Caco-2 (cell line): ENCODE measurements at regions not wholly inside any gene's neighbourhood (a gene's known extent, or its start where the extent isn't known, plus 50 kb on each side); places are given as distances from the start of the nearest gene placed in this dataset.

ENCODE experiments used
- BruUV-seq: library from RNA; stranded (reverse); fragments of 400-500 nt; replicated peaks from 2 replicates; lab custom pipeline; 2021; lab: Mats Ljungman, UMichigan
- CTCF ChIA-PET: fragments of 300-600 bp; sonication (Branson Sonifier 250); formaldehyde crosslinking; loops from one replicate; lab custom pipeline; 2022; ENCODE audit warnings: antibody characterized with exemption; lab: Charles Lee
- POLR2A ChIA-PET: fragments of 300-600 bp; sonication (Branson Sonifier 250); formaldehyde crosslinking; loops from one replicate; lab custom pipeline; 2022; ENCODE audit warnings: antibody characterized with exemption; lab: Charles Lee
- DNase-seq, 2 experiments: peaks; one replicate each; pipeline versions ENCODE4 v3.0.0 to v3.0.0-alpha.2; 2020 to 2022
- H3K27me3 ChIP-seq: replicated peaks from 2 replicates; pipeline ENCODE4 v1.6.0; 2011; ENCODE audit warnings: low read length; ENCODE audit not compliant: control insufficient read depth, insufficient read depth
- H3K36me3 ChIP-seq: 2 replicates; pipeline ENCODE4 v1.5.1; 2011; ENCODE audit warnings: low read length; ENCODE audit not compliant: control insufficient read depth, insufficient read depth
- H3K4me1 ChIP-seq: fragments of 250-450 bp; sonication (Bioruptor Pico); 2 replicates; pipeline ENCODE4 v1.5.1; 2020; ENCODE audit warnings: mild to moderate bottlenecking
- H3K4me3 ChIP-seq: 2 replicates; pipeline ENCODE4 v1.5.1; 2011; ENCODE audit warnings: low read depth, mild to moderate bottlenecking, control low read depth, low read length
- H3K9me3 ChIP-seq: fragments of 250-450 bp; sonication (Bioruptor Pico); 2 replicates; pipeline ENCODE4 v1.5.1; 2020; ENCODE audit warnings: mild to moderate bottlenecking, moderate library complexity
- H3K27ac Mint-ChIP-seq: one replicate; pipeline ENCODE4 v1.8.0; 2022; ENCODE audit warnings: mixed read lengths; ENCODE audit not compliant: unreplicated experiment
- H3K27me3 Mint-ChIP-seq: one replicate; pipeline ENCODE4 v1.8.0; 2022; ENCODE audit warnings: mixed read lengths; ENCODE audit not compliant: insufficient read depth, unreplicated experiment
- H3K36me3 Mint-ChIP-seq: one replicate; pipeline ENCODE4 v1.8.0; 2022; ENCODE audit warnings: mild to moderate bottlenecking, mixed read lengths; ENCODE audit not compliant: insufficient read depth, unreplicated experiment
- H3K4me1 Mint-ChIP-seq: one replicate; pipeline ENCODE4 v1.8.0; 2022; ENCODE audit warnings: low read depth, mixed read lengths; ENCODE audit not compliant: unreplicated experiment
- H3K4me3 Mint-ChIP-seq: one replicate; pipeline ENCODE4 v1.8.0; 2022; ENCODE audit warnings: mild to moderate bottlenecking, moderate library complexity, mixed read lengths; ENCODE audit not compliant: unreplicated experiment
- H3K9me3 Mint-ChIP-seq: one replicate; pipeline ENCODE4 v1.8.0; 2022; ENCODE audit warnings: mixed read lengths; ENCODE audit not compliant: unreplicated experiment
- intact Hi-C: fragments of 100-400 bp; cut with micrococcal nuclease; formaldehyde crosslinking; loops from one replicate; pipeline ENCODE4 v1.10.0; 2022; ENCODE audit not compliant: unreplicated experiment
- TF ChIP-seq, protein P1 (sequence below), 2 experiments: fragments of 200-600 bp in 1 of 2; IDR thresholded peaks; 1 replicate in 1 of 2; 2 replicates in 1 of 2; pipeline versions ENCODE4 v1.5.1 to v1.8.0; 2011 to 2022; ENCODE audit warnings: antibody characterized with exemption in 1 of 2, control low read depth in 1 of 2, inconsistent platforms in 1 of 2, low read depth in 1 of 2, low read length in 1 of 2, mild to moderate bottlenecking in 1 of 2, moderate library complexity in 1 of 2; ENCODE audit not compliant: insufficient read depth in 1 of 2, severe bottlenecking in 1 of 2, unreplicated experiment in 1 of 2

DNA sequence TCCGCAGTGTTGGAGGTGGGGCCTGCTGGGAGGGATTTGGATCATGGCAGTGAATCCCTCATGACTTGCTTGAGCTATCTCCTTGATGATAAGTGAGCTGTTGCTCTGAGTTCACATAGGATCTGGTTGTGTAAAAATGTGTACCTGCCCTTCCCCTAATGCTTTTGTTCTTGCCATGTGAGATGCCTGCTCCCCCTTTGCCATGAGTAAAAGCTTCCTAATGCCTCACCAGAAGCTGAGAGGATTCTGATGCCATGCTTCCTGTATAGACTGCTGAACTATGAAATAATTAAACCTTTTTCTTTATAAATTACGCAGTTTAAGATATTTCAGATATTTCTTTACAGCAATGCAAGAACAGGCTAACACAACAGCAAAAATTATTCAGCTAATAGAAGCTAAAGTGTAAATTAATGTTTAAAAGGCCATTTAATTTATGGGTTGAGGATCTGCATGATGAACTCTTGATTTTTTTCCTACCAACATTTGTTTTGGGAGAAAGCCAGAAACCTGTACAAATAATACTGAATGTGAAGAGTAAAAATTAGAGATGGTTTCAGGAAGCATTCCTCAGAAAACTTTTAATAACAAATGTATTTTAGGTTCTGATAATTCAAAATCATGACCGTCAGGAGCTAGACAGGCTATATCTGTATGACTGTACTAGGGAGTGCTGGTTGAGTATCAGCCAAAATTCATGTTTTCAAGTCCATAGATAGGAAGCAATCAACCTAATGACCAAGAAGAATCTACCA, 177.5 kb upstream of the GRIA4 start:
- ChIA-PET POLR2A (no interaction called here), CTCF (no interaction called here)
- H3K36me3 Mint-ChIP-seq, result no peaks in the 10 kb centered on the region
- H3K4me1 Mint-ChIP-seq, result no peaks in the 10 kb centered on the region
- TF ChIP-seq, protein P1, sequence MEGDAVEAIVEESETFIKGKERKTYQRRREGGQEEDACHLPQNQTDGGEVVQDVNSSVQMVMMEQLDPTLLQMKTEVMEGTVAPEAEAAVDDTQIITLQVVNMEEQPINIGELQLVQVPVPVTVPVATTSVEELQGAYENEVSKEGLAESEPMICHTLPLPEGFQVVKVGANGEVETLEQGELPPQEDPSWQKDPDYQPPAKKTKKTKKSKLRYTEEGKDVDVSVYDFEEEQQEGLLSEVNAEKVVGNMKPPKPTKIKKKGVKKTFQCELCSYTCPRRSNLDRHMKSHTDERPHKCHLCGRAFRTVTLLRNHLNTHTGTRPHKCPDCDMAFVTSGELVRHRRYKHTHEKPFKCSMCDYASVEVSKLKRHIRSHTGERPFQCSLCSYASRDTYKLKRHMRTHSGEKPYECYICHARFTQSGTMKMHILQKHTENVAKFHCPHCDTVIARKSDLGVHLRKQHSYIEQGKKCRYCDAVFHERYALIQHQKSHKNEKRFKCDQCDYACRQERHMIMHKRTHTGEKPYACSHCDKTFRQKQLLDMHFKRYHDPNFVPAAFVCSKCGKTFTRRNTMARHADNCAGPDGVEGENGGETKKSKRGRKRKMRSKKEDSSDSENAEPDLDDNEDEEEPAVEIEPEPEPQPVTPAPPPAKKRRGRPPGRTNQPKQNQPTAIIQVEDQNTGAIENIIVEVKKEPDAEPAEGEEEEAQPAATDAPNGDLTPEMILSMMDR (IDR thresholded peaks at IDR 0.05; ENCODE audit: insufficient read depth in 1 of 2, low read depth in 1 of 2, low read length in 1 of 2, severe bottlenecking in 1 of 2, unreplicated experiment in 1 of 2), result no peak
- intact Hi-C loops, result no loop called here
- Histone ChIP-seq H3K36me3 (no peaks in the 10 kb centered on the region), H3K27me3 (no peaks in the 10 kb centered on the region), H3K4me3 (no peak overlapping the region), H3K9me3 (no peaks in the 10 kb centered on the region), H3K4me1 (no peaks in the 10 kb centered on the region)
- no TSS peak for BruUV-seq
- no peaks in the 10 kb centered on the region for H3K27me3 Mint-ChIP-seq
- H3K4me3 Mint-ChIP-seq, result no peak overlapping the region
- H3K27ac Mint-ChIP-seq, result no peak overlapping the region
- DNase-seq, result no peak
- no peaks in the 10 kb centered on the region for H3K9me3 Mint-ChIP-seq

DNA sequence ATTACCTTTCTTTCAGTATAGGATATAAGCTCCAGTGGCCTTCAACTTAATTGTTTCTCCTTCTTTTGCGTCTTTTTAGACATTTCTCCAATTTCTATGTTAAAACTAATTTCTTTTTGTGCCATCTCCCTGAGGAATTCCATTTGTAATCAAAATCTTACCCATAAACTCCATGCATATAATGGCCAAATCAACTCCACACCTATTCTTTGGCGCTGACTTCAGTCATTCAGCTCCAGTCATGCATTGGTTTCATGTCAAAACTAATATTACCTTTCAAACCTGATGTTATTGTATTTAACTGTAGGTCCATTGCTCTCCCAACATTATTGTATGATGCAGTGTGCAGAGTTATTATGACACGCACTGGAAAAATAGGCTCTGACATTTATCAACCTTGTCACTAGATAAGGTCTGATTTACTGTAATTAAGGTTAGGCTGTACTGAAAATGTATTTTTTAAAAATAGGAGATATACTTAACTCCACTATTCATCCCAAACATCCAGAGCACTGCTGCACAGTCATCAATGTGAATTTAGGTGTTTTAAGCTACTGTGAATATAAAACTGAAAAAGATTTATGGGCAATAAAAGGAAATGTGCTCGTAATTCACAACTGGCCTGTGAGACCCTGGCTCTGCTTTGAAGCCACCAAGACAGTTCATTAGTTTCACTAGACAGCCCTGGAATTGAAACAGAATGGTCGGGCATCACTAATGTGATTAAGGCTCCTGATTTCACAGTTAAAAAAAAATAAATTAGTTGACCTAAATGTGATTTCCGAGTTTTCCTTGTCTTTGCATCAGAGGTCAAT, 180.6 kb upstream of the GRIA4 start:
- ChIA-PET POLR2A (no interaction called here), CTCF (no interaction called here)
- H3K9me3 ChIP-seq, result no peaks in the 10 kb centered on the region
- H3K4me3 ChIP-seq, result no peak overlapping the region
- no peak for DNase-seq
- no peaks in the 10 kb centered on the region for H3K4me1 ChIP-seq
- Mint-ChIP-seq H3K4me1 (no peaks in the 10 kb centered on the region), H3K27ac (no peak overlapping the region), H3K27me3 (no peaks in the 10 kb centered on the region), H3K4me3 (no peak overlapping the region), H3K9me3 (no peaks in the 10 kb centered on the region), H3K36me3 (no peaks in the 10 kb centered on the region)
- TF ChIP-seq, protein P1 (IDR thresholded peaks at IDR 0.05; ENCODE audit: insufficient read depth in 1 of 2, low read depth in 1 of 2, low read length in 1 of 2, severe bottlenecking in 1 of 2, unreplicated experiment in 1 of 2), result no peak
- no peaks in the 10 kb centered on the region for H3K27me3 ChIP-seq
- no peaks in the 10 kb centered on the region for H3K36me3 ChIP-seq
- BruUV-seq, result no TSS peak
- intact Hi-C loops, result no loop called here

DNA sequence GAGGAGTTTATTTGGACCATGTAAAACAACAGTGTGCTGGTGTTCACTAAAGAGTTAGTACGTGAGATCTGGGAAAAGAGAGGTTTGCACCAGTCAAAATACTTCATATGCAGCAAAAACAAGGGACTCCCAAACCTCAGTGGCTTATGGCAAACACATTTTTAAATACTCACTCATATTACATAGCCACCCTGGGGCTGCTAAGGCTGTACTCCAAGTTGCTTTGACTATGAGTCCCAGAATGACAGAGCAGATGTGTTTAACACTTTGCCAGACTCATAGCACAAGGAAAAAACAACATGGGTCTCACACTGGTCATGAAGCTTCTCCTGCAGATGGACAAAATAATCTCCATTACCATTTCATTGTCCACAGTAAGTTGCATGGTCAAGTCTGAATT, 202.8 kb upstream of the GRIA4 start:
- no peaks in the 10 kb centered on the region for H3K27me3 Mint-ChIP-seq
- H3K9me3 Mint-ChIP-seq, result no peaks in the 10 kb centered on the region
- Histone ChIP-seq H3K36me3 (no peaks in the 10 kb centered on the region), H3K4me1 (no peaks in the 10 kb centered on the region), H3K27me3 (no peaks in the 10 kb centered on the region), H3K4me3 (no peak overlapping the region), H3K9me3 (no peaks in the 10 kb centered on the region)
- no peaks in the 10 kb centered on the region for H3K36me3 Mint-ChIP-seq
- intact Hi-C loops, result no loop called here
- ChIA-PET CTCF (no interaction called here), POLR2A (no interaction called here)
- TF ChIP-seq, protein P1 (IDR thresholded peaks at IDR 0.05; ENCODE audit: insufficient read depth in 1 of 2, low read depth in 1 of 2, low read length in 1 of 2, severe bottlenecking in 1 of 2, unreplicated experiment in 1 of 2), result no peak
- BruUV-seq, result no TSS peak
- DNase-seq, result no peak
- H3K4me1 Mint-ChIP-seq, result no peaks in the 10 kb centered on the region
- H3K4me3 Mint-ChIP-seq, result no peak overlapping the region
- no peak overlapping the region for H3K27ac Mint-ChIP-seq
